WTC11 (cell line): ENCODE measurements at regions not wholly inside any gene's neighbourhood (a gene's known extent, or its start where the extent isn't known, plus 50 kb on each side); places are given as distances from the start of the nearest gene placed in this dataset.

Experiments
- ATAC-seq: fragments of 200-7000 bp; cut with Tn5 transposase; 2 replicates; pipeline ENCODE4 v1.10.0; 2021; ENCODE audit warnings: mild to moderate bottlenecking, moderate library complexity
- CTCF ChIA-PET: fragments of 300-600 bp; sonication (Branson Sonifier 250); formaldehyde crosslinking; loops from one replicate; lab custom pipeline; 2021; ENCODE audit warnings: antibody characterized with exemption; lab: Charles Lee
- POLR2A ChIA-PET: fragments of 350-600 bp; sonication (Branson Sonifier 250); formaldehyde crosslinking; loops from one replicate; lab custom pipeline; 2021; ENCODE audit warnings: antibody characterized with exemption; lab: Charles Lee
- DNase-seq: peaks from one replicate; pipeline ENCODE4 v3.0.0; 2021; ENCODE audit warnings: low spot score
- H3K27ac Mint-ChIP-seq: 2 replicates; pipeline ENCODE4 v1.8.0; 2021; ENCODE audit warnings: mixed read lengths
- H3K27me3 Mint-ChIP-seq: 2 replicates; pipeline ENCODE4 v1.8.0; 2021; ENCODE audit warnings: low read depth, mild to moderate bottlenecking, moderate library complexity, mixed read lengths
- H3K36me3 Mint-ChIP-seq: 2 replicates; pipeline ENCODE4 v1.8.0; 2021; ENCODE audit warnings: mixed read lengths
- H3K4me1 Mint-ChIP-seq: 2 replicates; pipeline ENCODE4 v1.8.0; 2022; ENCODE audit warnings: mixed read lengths
- H3K4me3 Mint-ChIP-seq: 2 replicates; pipeline ENCODE4 v1.8.0; 2021; ENCODE audit warnings: mild to moderate bottlenecking, moderate library complexity, mixed read lengths
- H3K9me3 Mint-ChIP-seq: 2 replicates; pipeline ENCODE4 v1.8.0; 2021; ENCODE audit warnings: mixed read lengths
- E2F5 ChIP-seq: sonication (generic); formaldehyde crosslinking; IDR thresholded peaks from 2 replicates; pipeline ENCODE4 v1.8.1; 2022; ENCODE audit warnings: mild to moderate bottlenecking, moderate library complexity, missing genetic modification reagents
- ERG ChIP-seq: fragments of 250-450 bp; sonication (Bioruptor Pico); IDR thresholded peaks from 2 replicates; pipeline ENCODE4 v1.8.0; 2021; ENCODE audit warnings: mild to moderate bottlenecking
- ETV6 ChIP-seq: sonication (generic); formaldehyde crosslinking; IDR thresholded peaks from 2 replicates; pipeline ENCODE4 v1.8.1; 2022; ENCODE audit warnings: mild to moderate bottlenecking, missing genetic modification reagents
- FOXK1 ChIP-seq: sonication (generic); formaldehyde crosslinking; IDR thresholded peaks from 2 replicates; pipeline ENCODE4 v1.8.0; 2022; ENCODE audit warnings: mild to moderate bottlenecking, moderate library complexity, missing genetic modification reagents
- IRF2 ChIP-seq: sonication (generic); formaldehyde crosslinking; IDR thresholded peaks from 2 replicates; pipeline ENCODE4 v1.8.0; 2022; ENCODE audit warnings: low read depth, missing genetic modification reagents, borderline replicate concordance
- MLX ChIP-seq: sonication (generic); formaldehyde crosslinking; IDR thresholded peaks from 2 replicates; pipeline ENCODE4 v1.8.1; 2023; ENCODE audit warnings: mild to moderate bottlenecking, missing genetic modification reagents, moderate library complexity
- NFE2L1 ChIP-seq: sonication (generic); formaldehyde crosslinking; IDR thresholded peaks from 2 replicates; pipeline ENCODE4 v1.8.1; 2023; ENCODE audit warnings: missing genetic modification reagents
- NR2C2 ChIP-seq: sonication (generic); formaldehyde crosslinking; IDR thresholded peaks from 2 replicates; pipeline ENCODE4 v1.8.0; 2022; ENCODE audit warnings: mild to moderate bottlenecking, missing genetic modification reagents
- RORB ChIP-seq: fragments of 250-450 bp; sonication (Bioruptor Pico); IDR thresholded peaks from 2 replicates; pipeline ENCODE4 v1.9.0; 2021; ENCODE audit warnings: mild to moderate bottlenecking
- SP1 ChIP-seq: sonication (generic); formaldehyde crosslinking; conservative IDR thresholded peaks from 2 replicates; pipeline ENCODE4 v1.8.1; 2022; ENCODE audit warnings: missing genetic modification reagents
- TEAD1 ChIP-seq: sonication (generic); formaldehyde crosslinking; IDR thresholded peaks from 2 replicates; pipeline ENCODE4 v1.8.0; 2022; ENCODE audit warnings: mild to moderate bottlenecking, missing genetic modification reagents
- ZBTB43 ChIP-seq: sonication (generic); formaldehyde crosslinking; IDR thresholded peaks from 2 replicates; pipeline ENCODE4 v1.8.1; 2023; ENCODE audit warnings: mild to moderate bottlenecking, missing genetic modification reagents
- ZNF263 ChIP-seq: sonication (generic); formaldehyde crosslinking; IDR thresholded peaks from 2 replicates; pipeline ENCODE4 v1.8.1; 2022; ENCODE audit warnings: low read depth, mild to moderate bottlenecking, moderate library complexity, missing genetic modification reagents
- ZNF396 ChIP-seq: fragments of 250-450 bp; sonication (Bioruptor Pico); IDR thresholded peaks from 2 replicates; pipeline ENCODE4 v1.8.0; 2021; ENCODE audit warnings: mild to moderate bottlenecking, moderate library complexity, borderline replicate concordance
- ZNF416 ChIP-seq: fragments of 250-450 bp; sonication (Bioruptor Pico); IDR thresholded peaks from 2 replicates; pipeline ENCODE4 v1.9.0; 2021; ENCODE audit warnings: mild to moderate bottlenecking, inconsistent platforms
- ZNF671 ChIP-seq: fragments of 250-450 bp; sonication (Bioruptor Pico); IDR thresholded peaks from 2 replicates; pipeline ENCODE4 v1.8.0; 2021; ENCODE audit warnings: mild to moderate bottlenecking
- ZSCAN18 ChIP-seq: fragments of 250-450 bp; sonication (Bioruptor Pico); IDR thresholded peaks from 2 replicates; pipeline ENCODE4 v2.1.2; 2022; ENCODE audit warnings: mild to moderate bottlenecking, moderate library complexity
- TF ChIP-seq, protein P1 (sequence below): sonication (generic); formaldehyde crosslinking; IDR thresholded peaks from 2 replicates; pipeline ENCODE4 v1.8.1; 2023; ENCODE audit warnings: mild to moderate bottlenecking, missing genetic modification reagents, borderline replicate concordance
- TF ChIP-seq, protein P2 (sequence below): fragments of 250-450 bp; sonication (Bioruptor Pico); IDR thresholded peaks from 2 replicates; pipeline ENCODE4 v1.9.0; 2021; ENCODE audit warnings: mild to moderate bottlenecking

GRCh38 chr21:16943231-16943630 is 569.6 kb upstream of the CXADR start:
- Mint-ChIP-seq H3K27me3 (no peaks in the 10 kb centered on the region), H3K27ac (no peak overlapping the region), H3K4me3 (no peak overlapping the region), H3K4me1 (no peaks in the 10 kb centered on the region), H3K9me3 (peaks cover 23% of the 10 kb centered on the region), H3K36me3 (peaks cover 8% of the 10 kb centered on the region; the same call in 1 of the 2 replicates)
- POLR2A ChIA-PET = no interaction called here
- ATAC-seq (no peak), DNase-seq (no peak)
- TF ChIP-seq TEAD1 (CRISPR knock-in tag) (no peak), RORB (CRISPR knock-in tag) (no peak), ETV6 (CRISPR knock-in tag) (no peak), NR2C2 (CRISPR knock-in tag) (no peak), ZNF416 (CRISPR knock-in tag) (no peak), FOXK1 (CRISPR knock-in tag) (no peak), MLX (CRISPR knock-in tag) (no peak), SP1 (CRISPR knock-in tag) (no peak), ZNF263 (no peak), ZBTB43 (CRISPR knock-in tag) (no peak), NFE2L1 (CRISPR knock-in tag) (no peak), IRF2 (no peak), ERG (CRISPR knock-in tag) (no peak), ZNF671 (CRISPR knock-in tag) (no peak), ZNF396 (CRISPR knock-in tag) (no peak), ZSCAN18 (CRISPR knock-in tag) (no peak), E2F5 (no peak)
- TF ChIP-seq, protein P1, sequence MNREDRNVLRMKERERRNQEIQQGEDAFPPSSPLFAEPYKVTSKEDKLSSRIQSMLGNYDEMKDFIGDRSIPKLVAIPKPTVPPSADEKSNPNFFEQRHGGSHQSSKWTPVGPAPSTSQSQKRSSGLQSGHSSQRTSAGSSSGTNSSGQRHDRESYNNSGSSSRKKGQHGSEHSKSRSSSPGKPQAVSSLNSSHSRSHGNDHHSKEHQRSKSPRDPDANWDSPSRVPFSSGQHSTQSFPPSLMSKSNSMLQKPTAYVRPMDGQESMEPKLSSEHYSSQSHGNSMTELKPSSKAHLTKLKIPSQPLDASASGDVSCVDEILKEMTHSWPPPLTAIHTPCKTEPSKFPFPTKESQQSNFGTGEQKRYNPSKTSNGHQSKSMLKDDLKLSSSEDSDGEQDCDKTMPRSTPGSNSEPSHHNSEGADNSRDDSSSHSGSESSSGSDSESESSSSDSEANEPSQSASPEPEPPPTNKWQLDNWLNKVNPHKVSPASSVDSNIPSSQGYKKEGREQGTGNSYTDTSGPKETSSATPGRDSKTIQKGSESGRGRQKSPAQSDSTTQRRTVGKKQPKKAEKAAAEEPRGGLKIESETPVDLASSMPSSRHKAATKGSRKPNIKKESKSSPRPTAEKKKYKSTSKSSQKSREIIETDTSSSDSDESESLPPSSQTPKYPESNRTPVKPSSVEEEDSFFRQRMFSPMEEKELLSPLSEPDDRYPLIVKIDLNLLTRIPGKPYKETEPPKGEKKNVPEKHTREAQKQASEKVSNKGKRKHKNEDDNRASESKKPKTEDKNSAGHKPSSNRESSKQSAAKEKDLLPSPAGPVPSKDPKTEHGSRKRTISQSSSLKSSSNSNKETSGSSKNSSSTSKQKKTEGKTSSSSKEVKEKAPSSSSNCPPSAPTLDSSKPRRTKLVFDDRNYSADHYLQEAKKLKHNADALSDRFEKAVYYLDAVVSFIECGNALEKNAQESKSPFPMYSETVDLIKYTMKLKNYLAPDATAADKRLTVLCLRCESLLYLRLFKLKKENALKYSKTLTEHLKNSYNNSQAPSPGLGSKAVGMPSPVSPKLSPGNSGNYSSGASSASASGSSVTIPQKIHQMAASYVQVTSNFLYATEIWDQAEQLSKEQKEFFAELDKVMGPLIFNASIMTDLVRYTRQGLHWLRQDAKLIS (CRISPR knock-in tag) = no peak
- TF ChIP-seq, protein P2, sequence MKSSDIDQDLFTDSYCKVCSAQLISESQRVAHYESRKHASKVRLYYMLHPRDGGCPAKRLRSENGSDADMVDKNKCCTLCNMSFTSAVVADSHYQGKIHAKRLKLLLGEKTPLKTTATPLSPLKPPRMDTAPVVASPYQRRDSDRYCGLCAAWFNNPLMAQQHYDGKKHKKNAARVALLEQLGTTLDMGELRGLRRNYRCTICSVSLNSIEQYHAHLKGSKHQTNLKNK = no peak
- CTCF ChIA-PET = interaction anchor here (0.6 to 1.4 kb wide), 6 partner anchors 96 to 471 kb away, joined by 3 to 8 read pairs (median 3); no protein-coding TSS in a partner anchor
